HG03060 (cell line): ENCODE measurements at regions not wholly inside any gene's neighbourhood (a gene's known extent, or its start where the extent isn't known, plus 50 kb on each side); places are given as distances from the start of the nearest gene placed in this dataset.
A peak's percentile ranks its signal among the peaks of the same experiment; 100 is the strongest.
"Not testable (repeated sequence)": the region's sequence is repeated elsewhere in the genome, so short reads cannot be mapped to it uniquely, and the experiment has no call there.

Source experiments
- ATAC-seq: cut with Tn5 transposase; IDR thresholded peaks from one replicate; pipeline ENCODE4 v1.9.1; 2021; ENCODE audit warnings: low read depth, moderate number of reproducible peaks; ENCODE audit not compliant: unreplicated experiment

DNA sequence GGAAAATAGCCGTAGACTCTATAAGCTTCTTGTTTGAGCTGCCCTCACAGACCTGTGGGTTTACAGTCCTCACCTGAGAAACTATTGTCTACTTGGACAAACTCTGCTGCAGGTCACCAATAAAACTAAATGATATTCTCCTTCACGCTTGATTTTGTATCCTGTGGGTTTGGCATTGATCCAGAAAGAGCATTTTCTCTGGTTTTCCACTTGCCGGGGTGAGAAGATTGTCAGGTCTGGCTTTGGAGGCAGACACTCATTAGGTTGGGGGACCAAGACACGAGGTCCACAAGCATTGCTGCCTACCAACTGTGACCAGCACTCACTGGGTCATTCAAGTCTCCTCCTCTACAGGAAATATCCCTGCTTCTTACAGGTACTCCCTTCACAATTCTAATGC, 68.5 kb downstream of the CDC14C start:
- ATAC-seq: no peak

DNA sequence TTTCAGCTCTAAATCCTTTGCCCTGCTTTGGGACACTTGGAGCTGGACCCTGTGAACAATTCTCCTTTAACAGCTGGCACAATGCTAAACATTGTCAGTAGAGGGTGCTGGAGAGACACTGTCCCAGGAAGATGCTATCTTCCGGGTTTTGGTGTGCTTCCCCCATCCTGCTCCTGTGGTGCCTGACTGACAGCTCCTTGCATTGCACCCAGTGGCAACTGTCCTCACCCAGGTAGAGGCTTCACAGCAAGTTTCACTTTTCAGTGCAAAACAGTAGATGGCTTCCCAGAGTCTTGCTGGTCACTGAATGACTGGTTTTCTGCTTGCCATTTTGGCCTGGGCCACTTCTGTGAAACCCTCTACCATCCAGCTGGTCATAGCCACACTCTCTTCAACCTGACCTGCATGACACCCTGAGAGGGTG, 77.3 kb downstream of the CDC14C start:
- peak; percentile 91 for ATAC-seq

DNA sequence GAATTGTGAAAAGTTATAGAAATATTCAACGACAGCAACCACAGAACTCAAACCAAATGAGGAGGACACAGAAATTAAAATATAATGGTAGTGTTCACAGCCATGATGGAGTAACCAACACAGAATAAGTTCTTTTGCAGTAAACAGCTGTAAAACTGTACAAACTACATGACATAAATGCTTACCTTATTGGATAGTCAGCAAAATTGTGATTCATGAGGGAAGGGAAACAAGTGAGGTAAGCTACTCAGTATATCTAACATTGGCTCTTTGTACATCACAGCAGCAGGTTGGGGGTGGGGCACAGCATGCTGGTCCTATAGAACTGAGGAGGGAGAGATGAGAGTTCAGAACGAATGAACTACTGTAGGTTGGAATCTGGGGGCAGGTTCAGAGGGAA, 86.4 kb downstream of the CDC14C start:
- no peak for ATAC-seq

GRCh38 chr7:49014870-49015269, 90.5 kb downstream of the CDC14C start:
- no peak for ATAC-seq

DNA sequence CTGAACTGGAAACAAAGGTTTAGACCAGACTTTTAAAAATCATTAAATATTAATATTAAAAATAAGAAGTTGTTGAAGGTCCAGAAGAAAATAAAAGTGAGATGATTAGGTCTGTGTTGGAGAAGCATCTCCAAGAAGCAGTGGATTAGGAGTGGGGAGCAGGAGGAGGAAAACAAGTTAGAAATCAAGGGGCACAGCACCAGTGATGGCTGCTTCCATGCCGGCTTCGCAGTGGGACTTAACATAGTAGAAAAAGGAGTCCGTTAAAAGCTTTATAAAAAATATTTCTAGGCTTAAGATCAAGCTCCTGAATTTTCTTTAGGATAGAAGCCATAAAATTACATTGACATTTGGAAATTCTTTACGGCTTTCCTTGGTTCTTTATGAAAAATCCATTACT, 95.8 kb downstream of the CDC14C start:
- ATAC-seq: no peak

GRCh38 chr7:49022448-49022847, 98.1 kb downstream of the CDC14C start:
- ATAC-seq: no peak

- ATAC-seq: no peak
Measured at GRCh38 chr7:49023345-49024328, 99.3 kb downstream of the CDC14C start.

GRCh38 chr7:49030221-49030620, 105.9 kb downstream of the CDC14C start:
- no peak for ATAC-seq

- ATAC-seq: not testable (repeated sequence)
Measured at GRCh38 chr7:49033140-49033539, 108.8 kb downstream of the CDC14C start.

GRCh38 chr7:49037346-49038210, 113.2 kb downstream of the CDC14C start:
- no peak for ATAC-seq

DNA sequence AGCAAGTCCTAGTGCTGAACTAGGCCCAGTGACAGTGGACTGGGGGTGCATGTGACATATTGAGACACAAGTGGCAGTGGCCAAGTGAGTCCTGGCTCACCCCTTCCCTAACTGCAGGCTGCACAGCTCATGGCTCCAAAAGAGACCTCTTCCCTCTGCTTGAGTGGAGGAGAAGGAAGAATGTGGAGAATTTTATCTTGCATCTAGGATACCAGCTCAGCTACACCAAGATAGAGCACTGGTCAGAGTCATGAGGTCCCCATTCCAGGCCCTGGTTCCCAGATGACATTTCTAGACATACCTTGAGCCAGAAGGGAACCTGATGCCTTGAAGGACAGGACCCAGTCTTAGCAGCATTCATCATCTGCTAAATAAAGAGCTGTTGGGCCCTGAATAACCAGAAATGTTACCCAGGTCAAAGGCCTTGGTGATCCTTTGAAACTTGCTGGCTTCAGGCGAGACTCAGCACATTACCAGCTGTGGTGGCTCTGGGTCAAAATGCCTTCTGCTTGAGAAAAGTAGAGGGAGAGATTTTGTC, 114.5 kb downstream of the CDC14C start:
- no peak for ATAC-seq

DNA sequence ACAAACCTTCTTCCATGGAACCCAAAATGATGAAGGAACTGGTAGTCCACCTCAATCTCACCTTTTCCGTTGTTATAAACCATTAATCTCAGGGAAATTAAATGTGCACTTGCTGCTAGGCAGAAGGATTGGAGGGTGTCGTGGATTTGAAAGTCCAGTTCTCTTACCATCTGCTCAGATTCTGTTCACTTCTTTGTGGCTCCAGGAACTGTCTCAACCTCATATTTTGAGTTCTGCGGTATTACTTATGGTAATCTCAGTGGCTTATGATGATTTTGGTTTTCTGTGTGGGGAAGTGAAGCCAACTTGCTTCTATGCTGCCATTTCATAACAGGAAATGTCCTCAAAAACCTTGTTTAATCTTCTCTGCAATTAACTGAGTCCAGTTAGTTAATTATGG, 136.4 kb downstream of the CDC14C start:
- no peak for ATAC-seq

DNA sequence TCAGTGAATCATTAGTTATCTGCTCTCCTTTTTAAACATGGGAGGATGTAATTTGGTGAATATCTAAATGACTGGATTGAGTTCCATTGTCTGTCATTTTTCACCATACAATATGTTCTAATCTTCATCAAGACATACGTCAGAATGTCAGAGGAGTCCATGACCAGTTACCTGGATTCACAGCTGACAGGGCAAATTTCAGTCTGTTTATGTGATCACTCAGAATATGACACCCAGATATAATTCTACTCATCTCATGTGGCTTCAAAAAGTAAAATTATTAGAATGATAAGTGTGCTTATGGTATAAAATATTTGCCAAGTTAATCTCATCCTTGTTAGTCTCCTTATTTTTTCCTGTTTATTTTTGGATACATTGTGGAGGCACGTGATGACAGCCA, 150.2 kb downstream of the CDC14C start:
- no peak for ATAC-seq

- ATAC-seq: no peak
Measured at GRCh38 chr7:49080896-49081475, 156.6 kb downstream of the CDC14C start.

DNA sequence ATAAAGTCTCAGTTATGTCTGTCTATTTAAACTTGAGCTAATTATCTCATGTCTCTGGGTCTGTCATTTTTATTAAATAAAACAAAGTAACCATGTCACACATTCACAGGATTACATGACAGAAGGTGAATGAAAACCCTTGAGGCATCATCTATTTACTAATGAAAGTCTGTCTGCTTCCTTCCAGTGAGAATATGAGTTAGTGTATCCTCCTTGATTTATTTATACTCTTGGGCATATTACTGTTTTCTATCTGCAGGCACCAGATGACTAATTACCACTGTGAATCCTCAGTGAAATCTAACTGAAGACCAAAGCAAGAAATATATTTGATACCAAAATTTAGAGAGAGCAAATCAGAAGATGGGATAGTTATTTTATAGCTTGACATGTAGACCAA, 163.7 kb downstream of the CDC14C start:
- no peak for ATAC-seq

- no peak for ATAC-seq
Measured at GRCh38 chr7:49089717-49090116, 165.4 kb downstream of the CDC14C start.

GRCh38 chr7:49091089-49091488, 166.7 kb downstream of the CDC14C start:
- ATAC-seq: no peak

DNA sequence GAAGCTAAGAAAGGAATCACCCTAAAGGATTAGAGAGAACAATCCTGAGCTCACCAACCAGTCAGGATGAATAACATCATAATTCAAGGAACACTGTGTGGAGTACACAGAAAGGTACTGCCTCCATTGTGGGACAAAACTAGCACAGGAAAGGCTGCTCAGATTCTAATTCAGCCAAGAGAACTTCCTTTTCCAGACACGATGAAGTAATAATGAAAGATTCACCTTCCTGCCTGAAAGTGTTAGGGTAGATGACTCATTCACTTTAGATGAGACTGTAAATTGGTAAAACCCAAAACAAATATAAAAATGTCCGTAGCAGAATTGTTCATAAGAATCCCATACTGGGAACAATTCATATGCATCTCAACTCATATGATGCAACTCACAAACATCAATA, 167.2 kb downstream of the CDC14C start:
- ATAC-seq: no peak

- no peak for ATAC-seq
Measured at GRCh38 chr7:49093218-49093617, 168.9 kb downstream of the CDC14C start.

DNA sequence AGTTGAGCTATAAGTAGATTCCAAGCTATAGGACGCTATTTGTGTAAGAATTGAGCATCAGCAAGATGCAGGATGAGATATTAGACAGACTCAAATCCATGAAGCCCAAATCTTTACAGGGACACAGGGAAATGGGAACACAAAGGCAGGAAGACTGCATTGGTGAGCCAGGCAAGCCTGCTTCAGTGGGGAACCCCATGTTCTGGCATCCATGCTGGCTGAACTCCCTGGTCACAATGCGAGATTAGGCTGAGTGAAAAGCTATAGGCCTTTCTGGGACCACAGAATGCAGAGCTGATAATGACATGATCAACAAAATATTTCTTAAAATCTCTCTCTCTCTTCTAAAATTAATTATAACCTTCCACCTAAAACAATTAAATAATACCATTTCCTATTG, 170.5 kb downstream of the CDC14C start:
- no peak for ATAC-seq
